ENCODE measurements at regions not wholly inside any gene's neighbourhood (a gene's known extent, or its start where the extent isn't known, plus 50 kb on each side); places are given as distances from the start of the nearest gene placed in this dataset.

- ChIA-PET POLR2A (no interaction called here), CTCF (ENCODE audit: low intra/inter-chr PET ratio, low total read pairs) (no interaction called here)
- BruUV-seq (replicated peaks), result no TSS peak
- Histone ChIP-seq H3K36me3 (replicated peaks in 1 of 2; ENCODE audit: control insufficient read depth in 1 of 2, insufficient read depth in 2 of 2, low read length in 2 of 2) (no peaks in the 10 kb centered on the region), H3K79me2 (ENCODE audit: insufficient read depth, low read length) (no peaks in the 10 kb centered on the region), H4K20me1 (ENCODE audit: insufficient read depth, low read length) (no peaks in the 10 kb centered on the region), H3K4me2 (ENCODE audit: low read depth, low read length) (no peak overlapping the region), H3K4me1 (ENCODE audit: insufficient read depth, low read length) (no peaks in the 10 kb centered on the region), H2AFZ (ENCODE audit: low read length) (no peak overlapping the region), H3K9ac (ENCODE audit: insufficient read depth, low read depth, low read length) (no peak overlapping the region), H3K27ac (ENCODE audit: extremely low read length, insufficient read depth, low read length) (no peak overlapping the region), H3K4me3 (replicated peaks in 1 of 3; ENCODE audit: insufficient read depth in 1 of 3, low read depth in 2 of 3, low read length in 3 of 3) (no peak overlapping the region), H3K27me3 (ENCODE audit: control insufficient read depth in 1 of 2, insufficient read depth in 2 of 2, low read length in 2 of 2) (no peaks in the 10 kb centered on the region), H3K9me3 (ENCODE audit: low read length) (no peaks in the 10 kb centered on the region)
- in situ Hi-C loops (cut with HindIII; ENCODE audit: extremely low pct_ligation_motif_present, low pct_unique_long_range_greater_than_20kb), result no loop called here
- no peak for DNase-seq (ENCODE audit: low spot score)
- intact Hi-C loops (cut with micrococcal nuclease; ENCODE audit: unreplicated experiment), result no loop called here
- ATAC-seq, result no peak
- FAIRE-seq, result no peak
- TF ChIP-seq SUZ12 (IDR thresholded peaks at IDR 0.05; ENCODE audit: low read depth, low read length) (no peak), ZBTB20 (CRISPR knock-in tag; IDR thresholded peaks at IDR 0.05; ENCODE audit: borderline replicate concordance, low read depth) (no peak), CENPX (CRISPR knock-in tag; IDR thresholded peaks at IDR 0.05) (no peak), ZNF646 (CRISPR knock-in tag; IDR thresholded peaks at IDR 0.05) (no peak), ZNF335 (CRISPR knock-in tag; IDR thresholded peaks at IDR 0.05) (no peak), MED13 (CRISPR knock-in tag; IDR thresholded peaks at IDR 0.05) (no peak), PBX3 (CRISPR knock-in tag; IDR thresholded peaks at IDR 0.05; ENCODE audit: borderline replicate concordance) (no peak), GLMP (CRISPR knock-in tag; IDR thresholded peaks at IDR 0.05; ENCODE audit: borderline replicate concordance) (no peak)
- TF ChIP-seq, protein P1, sequence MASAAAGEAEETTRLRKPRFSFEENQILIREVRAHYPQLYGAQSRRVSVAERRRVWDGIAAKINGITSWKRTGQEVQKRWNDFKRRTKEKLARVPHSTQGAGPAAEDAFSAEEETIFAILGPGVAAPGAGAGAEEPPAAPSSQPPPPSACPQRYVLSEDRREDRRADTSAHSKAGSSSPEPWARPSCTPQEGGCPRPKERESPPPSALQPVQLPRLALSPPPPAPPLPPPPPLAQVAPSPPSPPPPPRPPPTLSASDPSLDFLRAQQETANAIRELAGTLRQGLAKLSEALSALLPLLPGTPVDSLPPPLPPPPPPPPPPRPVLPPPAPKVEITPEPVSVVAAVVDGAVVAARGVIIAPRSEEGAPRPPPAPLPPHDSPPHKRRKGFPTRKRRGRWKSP (CRISPR knock-in tag; IDR thresholded peaks at IDR 0.05), result no peak
- TF ChIP-seq, protein P2, sequence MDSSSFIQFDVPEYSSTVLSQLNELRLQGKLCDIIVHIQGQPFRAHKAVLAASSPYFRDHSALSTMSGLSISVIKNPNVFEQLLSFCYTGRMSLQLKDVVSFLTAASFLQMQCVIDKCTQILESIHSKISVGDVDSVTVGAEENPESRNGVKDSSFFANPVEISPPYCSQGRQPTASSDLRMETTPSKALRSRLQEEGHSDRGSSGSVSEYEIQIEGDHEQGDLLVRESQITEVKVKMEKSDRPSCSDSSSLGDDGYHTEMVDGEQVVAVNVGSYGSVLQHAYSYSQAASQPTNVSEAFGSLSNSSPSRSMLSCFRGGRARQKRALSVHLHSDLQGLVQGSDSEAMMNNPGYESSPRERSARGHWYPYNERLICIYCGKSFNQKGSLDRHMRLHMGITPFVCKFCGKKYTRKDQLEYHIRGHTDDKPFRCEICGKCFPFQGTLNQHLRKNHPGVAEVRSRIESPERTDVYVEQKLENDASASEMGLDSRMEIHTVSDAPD (CRISPR knock-in tag; IDR thresholded peaks at IDR 0.05), result no peak
- TF ChIP-seq, protein P3, sequence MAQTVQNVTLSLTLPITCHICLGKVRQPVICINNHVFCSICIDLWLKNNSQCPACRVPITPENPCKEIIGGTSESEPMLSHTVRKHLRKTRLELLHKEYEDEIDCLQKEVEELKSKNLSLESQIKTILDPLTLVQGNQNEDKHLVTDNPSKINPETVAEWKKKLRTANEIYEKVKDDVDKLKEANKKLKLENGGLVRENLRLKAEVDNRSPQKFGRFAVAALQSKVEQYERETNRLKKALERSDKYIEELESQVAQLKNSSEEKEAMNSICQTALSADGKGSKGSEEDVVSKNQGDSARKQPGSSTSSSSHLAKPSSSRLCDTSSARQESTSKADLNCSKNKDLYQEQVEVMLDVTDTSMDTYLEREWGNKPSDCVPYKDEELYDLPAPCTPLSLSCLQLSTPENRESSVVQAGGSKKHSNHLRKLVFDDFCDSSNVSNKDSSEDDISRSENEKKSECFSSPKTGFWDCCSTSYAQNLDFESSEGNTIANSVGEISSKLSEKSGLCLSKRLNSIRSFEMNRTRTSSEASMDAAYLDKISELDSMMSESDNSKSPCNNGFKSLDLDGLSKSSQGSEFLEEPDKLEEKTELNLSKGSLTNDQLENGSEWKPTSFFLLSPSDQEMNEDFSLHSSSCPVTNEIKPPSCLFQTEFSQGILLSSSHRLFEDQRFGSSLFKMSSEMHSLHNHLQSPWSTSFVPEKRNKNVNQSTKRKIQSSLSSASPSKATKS (CRISPR knock-in tag; IDR thresholded peaks at IDR 0.05), result no peak
These were observed 372.4 kb downstream of the OSR1 start for GRCh38 chr2:18986046-18986445.
